Upper lobe of left lung (tissue), 4 donors: ENCODE measurements at regions not wholly inside any gene's neighbourhood (a gene's known extent, or its start where the extent isn't known, plus 50 kb on each side); places are given as distances from the start of the nearest gene placed in this dataset.

Experiments
- EP300 ChIP-seq, 4 donors: sonication (generic); formaldehyde crosslinking; IDR thresholded peaks; one replicate each; pipeline ENCODE4 v1.5.1; 2017; ENCODE audit warnings: antibody characterized with exemption in 4 of 4, control low read depth in 2 of 4
- POLR2A ChIP-seq, 4 donors: fragments of 450-650 bp; IDR thresholded peaks; one replicate each; pipeline ENCODE4 v1.5.1; 2016 to 2017; ENCODE audit warnings: antibody characterized with exemption in 4 of 4, mild to moderate bottlenecking in 2 of 4
- POLR2AphosphoS5 ChIP-seq, 2 donors: sonication (generic); formaldehyde crosslinking; IDR thresholded peaks; one replicate each; pipeline ENCODE4 v1.5.1; 2017; ENCODE audit warnings: antibody characterized with exemption in 2 of 2
- TF ChIP-seq, protein P1 (sequence below), 6 experiments: fragments of 450-650 bp in 4 of 6; fragments of 200-600 bp in 2 of 6; sonication (generic) in 2 of 6; IDR thresholded peaks; one replicate each; pipeline ENCODE4 v1.5.1; 2016 to 2019; ENCODE audit warnings: antibody characterized with exemption in 6 of 6

GRCh38 chr3:869269-869668 lies 223.6 kb upstream of the CNTN6 start:
- no peak for TF ChIP-seq POLR2AphosphoS5 (IDR thresholded peaks at IDR 0.05)
- no peak for TF ChIP-seq POLR2A (IDR thresholded peaks at IDR 0.05)
- TF ChIP-seq EP300 (IDR thresholded peaks at IDR 0.05), result no peak
- TF ChIP-seq, protein P1, sequence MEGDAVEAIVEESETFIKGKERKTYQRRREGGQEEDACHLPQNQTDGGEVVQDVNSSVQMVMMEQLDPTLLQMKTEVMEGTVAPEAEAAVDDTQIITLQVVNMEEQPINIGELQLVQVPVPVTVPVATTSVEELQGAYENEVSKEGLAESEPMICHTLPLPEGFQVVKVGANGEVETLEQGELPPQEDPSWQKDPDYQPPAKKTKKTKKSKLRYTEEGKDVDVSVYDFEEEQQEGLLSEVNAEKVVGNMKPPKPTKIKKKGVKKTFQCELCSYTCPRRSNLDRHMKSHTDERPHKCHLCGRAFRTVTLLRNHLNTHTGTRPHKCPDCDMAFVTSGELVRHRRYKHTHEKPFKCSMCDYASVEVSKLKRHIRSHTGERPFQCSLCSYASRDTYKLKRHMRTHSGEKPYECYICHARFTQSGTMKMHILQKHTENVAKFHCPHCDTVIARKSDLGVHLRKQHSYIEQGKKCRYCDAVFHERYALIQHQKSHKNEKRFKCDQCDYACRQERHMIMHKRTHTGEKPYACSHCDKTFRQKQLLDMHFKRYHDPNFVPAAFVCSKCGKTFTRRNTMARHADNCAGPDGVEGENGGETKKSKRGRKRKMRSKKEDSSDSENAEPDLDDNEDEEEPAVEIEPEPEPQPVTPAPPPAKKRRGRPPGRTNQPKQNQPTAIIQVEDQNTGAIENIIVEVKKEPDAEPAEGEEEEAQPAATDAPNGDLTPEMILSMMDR (IDR thresholded peaks at IDR 0.05), result no peak
